ENCODE measurements at regions not wholly inside any gene's neighbourhood (a gene's known extent, or its start where the extent isn't known, plus 50 kb on each side); places are given as distances from the start of the nearest gene placed in this dataset.

GRCh38 chrX:131778269-131779218 is 234.7 kb downstream of the OR13H1 start:
- DNase-seq (ENCODE audit: insufficient read length, low spot score) (no peak), FAIRE-seq (no peak)
- no peak for TF ChIP-seq CTCF (IDR thresholded peaks at IDR 0.05; ENCODE audit: insufficient read depth, missing control alignments)

GRCh38 chrX:131779306-131779705 is 235.4 kb downstream of the OR13H1 start:
- TF ChIP-seq CTCF (IDR thresholded peaks at IDR 0.05; ENCODE audit: insufficient read depth, missing control alignments) = no peak
- no peak for DNase-seq (ENCODE audit: insufficient read length, low spot score)
- FAIRE-seq = no peak

GRCh38 chrX:131779741-131780140 is 235.9 kb downstream of the OR13H1 start:
- no peak for TF ChIP-seq CTCF (IDR thresholded peaks at IDR 0.05; ENCODE audit: insufficient read depth, missing control alignments)
- no peak for FAIRE-seq
- DNase-seq (ENCODE audit: insufficient read length, low spot score) = no peak

GRCh38 chrX:131782646-131783045 is 238.8 kb downstream of the OR13H1 start:
- FAIRE-seq = no peak
- no peak for TF ChIP-seq CTCF (IDR thresholded peaks at IDR 0.05; ENCODE audit: insufficient read depth, missing control alignments)
- no peak for DNase-seq (ENCODE audit: insufficient read length, low spot score)

DNA sequence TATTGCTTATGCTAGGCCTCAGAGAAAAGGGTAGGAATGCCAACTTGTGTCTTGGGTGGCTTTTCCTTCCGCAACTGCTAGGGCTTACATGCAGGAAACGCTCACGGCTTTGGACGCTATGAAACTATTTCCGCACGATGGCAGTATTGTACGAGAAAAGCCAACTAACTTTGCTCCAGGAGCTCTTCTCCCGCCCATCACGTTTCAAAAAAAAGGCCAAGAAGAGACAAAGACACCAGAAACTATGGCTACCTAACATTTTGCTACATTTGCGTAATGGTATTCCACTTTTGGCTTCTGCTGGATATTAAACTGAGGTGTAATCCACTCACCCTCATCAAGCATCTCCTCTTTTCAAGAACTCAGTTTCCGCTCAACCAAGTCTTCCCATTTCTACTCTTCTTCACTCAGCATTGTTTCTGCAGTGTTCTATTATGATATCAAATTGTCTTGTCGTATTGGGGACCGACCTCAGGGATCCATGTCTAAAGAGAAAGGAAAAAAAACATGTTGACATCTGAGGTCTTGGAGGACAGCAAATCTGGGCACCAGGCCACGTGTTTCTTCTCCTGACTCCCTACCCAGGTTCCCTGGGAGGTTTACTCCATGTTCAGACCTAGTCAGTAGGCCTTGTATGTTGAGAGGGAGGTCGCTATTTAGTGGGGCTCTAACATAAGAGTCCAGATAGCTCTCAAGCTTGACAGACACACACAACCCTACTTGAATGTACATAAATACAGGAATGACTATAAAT is 239.4 kb upstream of the STK26 start:
- no peak for FAIRE-seq
- no peak for TF ChIP-seq CTCF (IDR thresholded peaks at IDR 0.05; ENCODE audit: insufficient read depth, missing control alignments)
- DNase-seq (ENCODE audit: insufficient read length, low spot score) = no peak

GRCh38 chrX:131789664-131790063 is 233.4 kb upstream of the STK26 start:
- no peak for TF ChIP-seq CTCF (IDR thresholded peaks at IDR 0.05; ENCODE audit: insufficient read depth, missing control alignments)
- FAIRE-seq = no peak
- DNase-seq (ENCODE audit: insufficient read length, low spot score) = no peak
